Neural cell (in vitro differentiated cells): ENCODE measurements at regions not wholly inside any gene's neighbourhood (a gene's known extent, or its start where the extent isn't known, plus 50 kb on each side); places are given as distances from the start of the nearest gene placed in this dataset.

Experiments used
- H2AFZ ChIP-seq: fragments of 200-600, 300-800 bp; sonication (generic), shearing (Covaris generic); 2 replicates; pipeline ENCODE4 v1.6.0; 2014; ENCODE audit warnings: low read depth, mild to moderate bottlenecking, antibody characterized with exemption, low read length, moderate library complexity
- H3F3A ChIP-seq: fragments of 200-600 bp; shearing (Covaris generic); 2 replicates; pipeline ENCODE4 v1.6.1; 2016; ENCODE audit warnings: mild to moderate bottlenecking, moderate library complexity, mixed read lengths, antibody characterized with exemption, low read length; ENCODE audit not compliant: insufficient read depth, poor library complexity, severe bottlenecking
- H3K27ac ChIP-seq: fragments of 200-600, 300-800 bp; sonication (generic), shearing (Covaris generic); 2 replicates; pipeline ENCODE4 v1.5.1; 2014; ENCODE audit warnings: mild to moderate bottlenecking, low read length, moderate library complexity
- H3K27me3 ChIP-seq: fragments of 300-800, 200-600 bp; sonication (generic), shearing (Covaris generic); 2 replicates; pipeline ENCODE4 v1.6.0; 2014; ENCODE audit warnings: mild to moderate bottlenecking, low read depth, low read length, moderate library complexity; ENCODE audit not compliant: insufficient read depth
- H3K36me3 ChIP-seq: fragments of 300-800, 200-600 bp; sonication (generic), shearing (Covaris generic); 2 replicates; pipeline ENCODE4 v1.5.1; 2014; ENCODE audit warnings: mild to moderate bottlenecking, antibody characterized with exemption, low read length, moderate library complexity; ENCODE audit not compliant: insufficient read depth
- H3K4me2 ChIP-seq: fragments of 300-800, 200-600 bp; sonication (generic), shearing (Covaris generic); 2 replicates; pipeline ENCODE4 v1.6.0; 2014; ENCODE audit warnings: mild to moderate bottlenecking, low read length
- H3K4me3 ChIP-seq: fragments of 300-800, 200-600 bp; sonication (generic), shearing (Covaris generic); 2 replicates; pipeline ENCODE4 v1.5.1; 2014; ENCODE audit warnings: mild to moderate bottlenecking, low read length, moderate library complexity
- H3K79me2 ChIP-seq: fragments of 200-600 bp; shearing (Covaris generic); replicated peaks from 2 replicates; pipeline ENCODE4 v1.6.0; 2014; ENCODE audit warnings: mild to moderate bottlenecking, low read length, moderate library complexity; ENCODE audit not compliant: insufficient read depth
- H3K9ac ChIP-seq: fragments of 300-800, 200-600 bp; sonication (generic), shearing (Covaris generic); 2 replicates; pipeline ENCODE4 v1.6.1; 2016; ENCODE audit warnings: mild to moderate bottlenecking, low read length, mixed read lengths
- H3K9me2 ChIP-seq: fragments of 200-600 bp; shearing (Covaris generic); 2 replicates; pipeline ENCODE4 v1.6.1; 2016; ENCODE audit warnings: mild to moderate bottlenecking, low read length, mixed read lengths; ENCODE audit not compliant: insufficient read depth
- H3K9me3 ChIP-seq: fragments of 200-600, 300-800 bp; sonication (generic), shearing (Covaris generic); 2 replicates; pipeline ENCODE4 v1.6.1; 2016; ENCODE audit warnings: mild to moderate bottlenecking, mixed run types, low read length, moderate library complexity, mixed read lengths
- H4K20me1 ChIP-seq: fragments of 200-600 bp; shearing (Covaris generic); 2 replicates; pipeline ENCODE4 v1.6.1; 2016; ENCODE audit warnings: mild to moderate bottlenecking, mixed run types; ENCODE audit not compliant: insufficient read depth
- CTCF ChIP-seq: fragments of 450-650 bp; IDR thresholded peaks from 2 replicates; pipeline ENCODE4 v1.5.1; 2014; ENCODE audit warnings: antibody characterized with exemption, mild to moderate bottlenecking, moderate library complexity; ENCODE audit not compliant: poor library complexity, severe bottlenecking
- EP300 ChIP-seq: fragments of 450-650 bp; conservative IDR thresholded peaks from 2 replicates; pipeline ENCODE4 v1.6.1; 2014; ENCODE audit warnings: antibody characterized with exemption, mild to moderate bottlenecking, moderate library complexity; ENCODE audit not compliant: poor library complexity, severe bottlenecking
- EZH2 ChIP-seq: fragments of 200-600, 300-800 bp; shearing (Covaris generic), sonication (generic); IDR thresholded peaks from 2 replicates; pipeline ENCODE4 v1.6.1; 2014; ENCODE audit warnings: antibody characterized with exemption, low read length, borderline replicate concordance, mild to moderate bottlenecking; ENCODE audit not compliant: insufficient read depth, poor library complexity, severe bottlenecking
- MXI1 ChIP-seq: fragments of 450-650 bp; conservative IDR thresholded peaks from 2 replicates; pipeline ENCODE4 v1.6.1; 2014; ENCODE audit warnings: antibody characterized with exemption, mild to moderate bottlenecking; ENCODE audit not compliant: poor library complexity, severe bottlenecking
- POLR2AphosphoS5 ChIP-seq: IDR thresholded peaks from 2 replicates; pipeline ENCODE4 v1.6.1; 2012
- RAD21 ChIP-seq: fragments of 450-650 bp; conservative IDR thresholded peaks from 2 replicates; pipeline ENCODE4 v1.6.1; 2014; ENCODE audit warnings: antibody characterized with exemption, mild to moderate bottlenecking, moderate library complexity
- REST ChIP-seq: IDR thresholded peaks from 2 replicates; pipeline ENCODE4 v1.6.1; 2012; ENCODE audit warnings: borderline replicate concordance
- SMC3 ChIP-seq: fragments of 450-650 bp; conservative IDR thresholded peaks from 2 replicates; pipeline ENCODE4 v1.6.1; 2014; ENCODE audit warnings: antibody characterized with exemption, mild to moderate bottlenecking, moderate library complexity; ENCODE audit not compliant: poor library complexity
- TAF1 ChIP-seq: IDR thresholded peaks from 2 replicates; pipeline ENCODE4 v1.6.1; 2012; ENCODE audit warnings: low read depth

GRCh38 chr19:30074741-30075715, 133.0 kb downstream of the URI1 start:
- no peaks in the 10 kb centered on the region for H3K9me2 ChIP-seq

More at GRCh38 chr19:30074741-30075715, 133.0 kb downstream of the URI1 start:
- Histone ChIP-seq H3K36me3 (no peaks in the 10 kb centered on the region), H3K4me3 (no peak overlapping the region), H3K27ac (no peak overlapping the region), H3K9me3 (no peaks in the 10 kb centered on the region), H3K9ac (no peak overlapping the region), H4K20me1 (no peaks in the 10 kb centered on the region), H3K27me3 (no peaks in the 10 kb centered on the region), H3F3A (no peaks in the 10 kb centered on the region), H3K79me2 (no peaks in the 10 kb centered on the region), H2AFZ (no peak overlapping the region), H3K4me2 (no peak overlapping the region)
- no peak for TF ChIP-seq MXI1
- TF ChIP-seq SMC3 = no peak
- no peak for TF ChIP-seq CTCF
- TF ChIP-seq EZH2 = no peak
- TF ChIP-seq POLR2AphosphoS5 = no peak
- no peak for TF ChIP-seq TAF1
- TF ChIP-seq RAD21 = no peak
- TF ChIP-seq REST = no peak
- no peak for TF ChIP-seq EP300
